H1 (cell line): ENCODE measurements at regions not wholly inside any gene's neighbourhood (a gene's known extent, or its start where the extent isn't known, plus 50 kb on each side); places are given as distances from the start of the nearest gene placed in this dataset.

Experiments
- CTCF ChIA-PET: fragments of 300-600 bp; sonication (Branson Sonifier 250); formaldehyde crosslinking; loops from one replicate; lab custom pipeline; 2021; ENCODE audit not compliant: partially characterized antibody; lab: Charles Lee
- POLR2A ChIA-PET: fragments of 300-600 bp; sonication (Branson Sonifier 250); formaldehyde crosslinking; loops from one replicate; lab custom pipeline; 2021; ENCODE audit warnings: inconsistent platforms; ENCODE audit not compliant: partially characterized antibody; lab: Charles Lee
- DNase-seq, 2 experiments: peaks; one replicate each; pipeline versions ENCODE4 v3.0.0 to v3.0.0-alpha.2; 2010 to 2022; ENCODE audit warnings: low spot score in 2 of 2, low read depth in 1 of 2, mixed read lengths in 1 of 2
- FAIRE-seq: peaks from 2 replicates; lab custom pipeline; 2011; peaks lifted over from hg19 to GRCh38; lab: Jason Lieb, UNC
- H2AFZ ChIP-seq: 2 replicates; pipeline ENCODE4 v1.8.1; 2012; ENCODE audit warnings: low read length, inconsistent platforms
- H2AK5ac ChIP-seq: 2 replicates; pipeline ENCODE4 v1.6.1; 2013; ENCODE audit warnings: low read depth, low read length
- H2BK120ac ChIP-seq: replicated peaks from 2 replicates; pipeline ENCODE3; 2013; ENCODE audit warnings: low read depth, low read length, inconsistent platforms
- H2BK12ac ChIP-seq: 2 replicates; pipeline ENCODE4 v1.6.1; 2013; ENCODE audit warnings: low read depth, low read length
- H2BK15ac ChIP-seq: 2 replicates; pipeline ENCODE4 v1.6.1; 2013; ENCODE audit warnings: low read length
- H2BK20ac ChIP-seq: 2 replicates; pipeline ENCODE4 v1.6.1; 2013; ENCODE audit warnings: low read length
- H2BK5ac ChIP-seq: 2 replicates; pipeline ENCODE4 v1.6.1; 2013; ENCODE audit warnings: low read depth, low read length
- H3K14ac ChIP-seq: 2 replicates; pipeline ENCODE4 v1.6.1; 2013; ENCODE audit warnings: inconsistent platforms; ENCODE audit not compliant: insufficient read length
- H3K18ac ChIP-seq: 2 replicates; pipeline ENCODE4 v1.6.1; 2013; ENCODE audit warnings: low read length; ENCODE audit errors: extremely low read depth
- H3K23ac ChIP-seq: 2 replicates; pipeline ENCODE4 v1.6.1; 2013; ENCODE audit warnings: inconsistent platforms; ENCODE audit not compliant: insufficient read length
- H3K23me2 ChIP-seq: 2 replicates; pipeline ENCODE4 v1.6.1; 2013; ENCODE audit warnings: low read depth, low read length
- H3K27ac ChIP-seq: 2 replicates; pipeline ENCODE4 v1.6.1; 2011; ENCODE audit warnings: low read depth, low read length, inconsistent platforms
- H3K27me3 ChIP-seq, 4 experiments: replicated peaks in 1 of 4; 1 replicate in 1 of 4; 2 replicates in 3 of 4; pipeline versions ENCODE4 v1.6.1 to v1.8.1; 2011 to 2013; ENCODE audit warnings: low read length in 3 of 4, mild to moderate bottlenecking in 3 of 4, inconsistent platforms in 2 of 4, mixed read lengths in 2 of 4, moderate library complexity in 1 of 4; ENCODE audit not compliant: control insufficient read depth in 3 of 4, insufficient read depth in 3 of 4; ENCODE audit errors: extremely low read depth in 1 of 4
- H3K36me3 ChIP-seq, 4 experiments: 2 replicates each; pipeline versions ENCODE4 v1.6.1 to v1.8.1; 2011 to 2013; ENCODE audit warnings: mild to moderate bottlenecking in 4 of 4, low read length in 3 of 4, moderate library complexity in 2 of 4, control low read depth in 1 of 4, inconsistent platforms in 1 of 4; ENCODE audit not compliant: insufficient read depth in 4 of 4, control insufficient read depth in 2 of 4
- H3K4ac ChIP-seq: replicated peaks from 2 replicates; pipeline ENCODE3; 2013; ENCODE audit warnings: low read length, low read depth, mixed read lengths, inconsistent platforms; ENCODE audit not compliant: insufficient read length
- H3K4me1 ChIP-seq, 4 experiments: replicated peaks in 1 of 4; 1 replicate in 1 of 4; 2 replicates in 3 of 4; pipeline versions ENCODE4 v1.6.1 to v1.8.1; 2011 to 2013; ENCODE audit warnings: low read length in 3 of 4, inconsistent platforms in 2 of 4, mixed read lengths in 1 of 4; ENCODE audit not compliant: insufficient read depth in 4 of 4, control insufficient read depth in 3 of 4
- H3K4me2 ChIP-seq, 2 experiments: 2 replicates each; pipeline versions ENCODE4 v1.6.1 to v1.8.1; 2011 to 2013; ENCODE audit warnings: low read depth in 2 of 2, low read length in 2 of 2, control low read depth in 1 of 2, inconsistent platforms in 1 of 2, mild to moderate bottlenecking in 1 of 2; ENCODE audit not compliant: insufficient read depth in 1 of 2
- H3K4me3 ChIP-seq, 4 experiments: fragments of 200-600, 300-600 bp in 1 of 4; sonication (generic), shearing (Covaris generic), sonication (Bioruptor Twin) in 1 of 4; 2 replicates each; pipeline versions ENCODE4 v1.5.1 to v1.8.1; 2011 to 2016; ENCODE audit warnings: low read length in 4 of 4, low read depth in 3 of 4, control low read depth in 2 of 4, inconsistent platforms in 2 of 4, mild to moderate bottlenecking in 2 of 4, mixed read lengths in 1 of 4, moderate library complexity in 1 of 4; ENCODE audit not compliant: insufficient read depth in 2 of 4; ENCODE audit errors: extremely low read depth in 1 of 4
- H3K56ac ChIP-seq: replicated peaks from 2 replicates; pipeline ENCODE3; 2013; ENCODE audit warnings: low read depth, mild to moderate bottlenecking, mixed read lengths, low read length, inconsistent platforms; ENCODE audit not compliant: insufficient read length
- H3K79me1 ChIP-seq: 2 replicates; pipeline ENCODE4 v1.6.1; 2013; ENCODE audit warnings: low read depth, low read length, control low read depth
- H3K79me2 ChIP-seq, 2 experiments: 2 replicates each; pipeline versions ENCODE4 v1.6.1 to v1.8.1; 2012 to 2013; ENCODE audit warnings: low read length in 2 of 2, mild to moderate bottlenecking in 2 of 2, inconsistent platforms in 1 of 2; ENCODE audit not compliant: insufficient read depth in 2 of 2, control insufficient read depth in 1 of 2
- H3K9ac ChIP-seq, 4 experiments: replicated peaks in 1 of 4; 1 replicate in 1 of 4; 2 replicates in 3 of 4; pipeline versions ENCODE4 v1.6.1 to v1.8.1; 2011 to 2013; ENCODE audit warnings: low read depth in 3 of 4, low read length in 3 of 4, control low read depth in 2 of 4, mild to moderate bottlenecking in 2 of 4, moderate library complexity in 2 of 4, inconsistent platforms in 1 of 4; ENCODE audit errors: extremely low read depth in 1 of 4
- H3K9me3 ChIP-seq, 2 experiments: 2 replicates each; pipeline versions ENCODE4 v1.6.1 to v1.8.1; 2012 to 2013; ENCODE audit warnings: mild to moderate bottlenecking in 2 of 2, moderate library complexity in 2 of 2, control low read depth in 1 of 2, inconsistent platforms in 1 of 2, low read depth in 1 of 2, low read length in 1 of 2, mixed read lengths in 1 of 2; ENCODE audit not compliant: insufficient read depth in 2 of 2
- H4K20me1 ChIP-seq, 2 experiments: replicated peaks in 1 of 2; 2 replicates each; pipeline versions ENCODE3 to v1.8.1; 2011 to 2013; ENCODE audit warnings: inconsistent platforms in 2 of 2, low read length in 2 of 2, mild to moderate bottlenecking in 1 of 2; ENCODE audit not compliant: insufficient read depth in 2 of 2, control insufficient read depth in 1 of 2
- H4K5ac ChIP-seq: 2 replicates; pipeline ENCODE4 v1.6.1; 2013; ENCODE audit warnings: low read length, low read depth, mixed read lengths, inconsistent platforms; ENCODE audit not compliant: insufficient read length
- H4K8ac ChIP-seq: 2 replicates; pipeline ENCODE4 v1.8.0; 2013; ENCODE audit warnings: mild to moderate bottlenecking, moderate library complexity, low read length, inconsistent platforms; ENCODE audit not compliant: insufficient read depth; ENCODE audit errors: extremely low read depth
- H4K91ac ChIP-seq: replicated peaks from 2 replicates; pipeline ENCODE3; 2013; ENCODE audit warnings: low read length, mixed read lengths, inconsistent platforms; ENCODE audit not compliant: insufficient read length
- BACH1 ChIP-seq: IDR thresholded peaks from 2 replicates; pipeline ENCODE4 v1.6.1; 2012; ENCODE audit warnings: low read length, improper control_type of control experiment
- CEBPB ChIP-seq: IDR thresholded peaks from 2 replicates; pipeline ENCODE4 v1.6.1; 2012; ENCODE audit warnings: low read depth, low read length
- CHD2 ChIP-seq: IDR thresholded peaks from 2 replicates; pipeline ENCODE4 v1.6.1; 2012; ENCODE audit warnings: low read length, improper control_type of control experiment
- SRF ChIP-seq: IDR thresholded peaks from 2 replicates; pipeline ENCODE4 v1.6.1; 2011; ENCODE audit warnings: mild to moderate bottlenecking, low read depth, low read length, moderate library complexity
- TAF7 ChIP-seq: optimal IDR thresholded peaks from 2 replicates; pipeline ENCODE3; 2011; ENCODE audit warnings: low read depth, mild to moderate bottlenecking, inconsistent platforms, low read length, moderate library complexity, borderline replicate concordance
- WGBS, 2 experiments: shearing (Covaris generic) in 1 of 2; methylation state at CpG; one replicate each; pipeline versions ENCODE4 v1.1.6 to v1.1.7; 2013 to 2015; ENCODE audit warnings: low lambda C conversion rate in 2 of 2, mixed read lengths in 2 of 2, inconsistent platforms in 1 of 2, low coverage in 1 of 2, missing lambda C conversion rate in 1 of 2; ENCODE audit not compliant: insufficient replicate concordance in 2 of 2, insufficient coverage in 1 of 2, insufficient read length in 1 of 2; ENCODE audit errors: extremely low coverage in 1 of 2, missing lambda C conversion rate in 1 of 2; 5-methylcytosine and 5-hydroxymethylcytosine counted together

DNA sequence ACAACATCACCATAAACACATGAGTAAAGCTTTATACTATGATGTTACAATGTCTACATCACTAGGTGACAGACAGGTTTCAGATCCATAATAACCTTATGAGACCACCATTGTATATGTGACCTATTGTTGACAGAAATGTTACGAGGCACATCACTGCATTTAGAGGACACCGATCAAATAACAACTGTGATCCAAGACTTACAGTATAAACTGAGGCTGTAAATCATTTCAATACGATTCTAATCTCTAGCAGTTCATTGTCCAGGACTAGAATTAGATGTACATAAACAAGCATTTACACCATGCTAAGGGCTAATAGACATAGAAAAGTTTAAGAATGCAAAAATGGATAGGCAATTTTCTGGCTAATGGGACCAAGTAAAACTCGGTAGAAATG lies 491.9 kb upstream of the ROBO1 start:
- Histone ChIP-seq H4K5ac (no peak overlapping the region), H3K79me2 (no peaks in the 10 kb centered on the region), H3K4me3 (no peak overlapping the region), H3K23ac (no peak overlapping the region), H2AK5ac (no peak overlapping the region), H2BK120ac (no peak overlapping the region), H4K8ac (no peak overlapping the region), H3K9ac (no peak overlapping the region), H3K23me2 (no peaks in the 10 kb centered on the region), H4K91ac (no peak overlapping the region), H2BK5ac (no peak overlapping the region), H3K4ac (no peak overlapping the region), H3K18ac (no peak overlapping the region), H3K56ac (no peak overlapping the region), H3K27me3 (no peaks in the 10 kb centered on the region), H4K20me1 (no peaks in the 10 kb centered on the region), H3K4me1 (no peaks in the 10 kb centered on the region), H2BK20ac (no peak overlapping the region), H3K14ac (no peak overlapping the region), H2BK12ac (no peak overlapping the region), H3K79me1 (no peaks in the 10 kb centered on the region), H3K27ac (no peak overlapping the region), H3K4me2 (no peak overlapping the region), H3K9me3 (no peaks in the 10 kb centered on the region), H2AFZ (no peak overlapping the region), H2BK15ac (no peak overlapping the region), H3K36me3 (no peaks in the 10 kb centered on the region)
- FAIRE-seq (no peak), DNase-seq (no peak)
- ChIA-PET CTCF (interaction anchor here (0.6 kb wide), 1 partner anchor 432 kb away, joined by 3 read pairs; no protein-coding TSS in a partner anchor), POLR2A (no interaction called here)
- 86% methylated on average over 4 of the region's 4 CpGs; no CpG with 5 or more reads in 1 of the 2 experiments for WGBS, 2 experiments
- no peak for TF ChIP-seq SRF
- TF ChIP-seq CEBPB = no peak
- no peak for TF ChIP-seq TAF7
- TF ChIP-seq CHD2 = no peak
- TF ChIP-seq BACH1 = no peak
